Neural progenitor cell (in vitro differentiated cells): ENCODE measurements at regions not wholly inside any gene's neighbourhood (a gene's known extent, or its start where the extent isn't known, plus 50 kb on each side); places are given as distances from the start of the nearest gene placed in this dataset.
A peak's percentile ranks its signal among the peaks of the same experiment; 100 is the strongest.

Experiments used
- DNase-seq: peaks from one replicate; pipeline ENCODE4 v3.0.0-alpha.2; 2016; ENCODE audit warnings: low spot score
- H2AFZ ChIP-seq: fragments of 200-600 bp; sonication (generic); replicated peaks from 2 replicates; pipeline ENCODE4 v1.6.1; 2016; ENCODE audit warnings: antibody characterized with exemption
- H3F3A ChIP-seq: fragments of 200-600 bp; sonication (generic); 2 replicates; pipeline ENCODE4 v1.6.1; 2016; ENCODE audit warnings: antibody characterized with exemption, low read depth
- H3K27ac ChIP-seq: fragments of 200-600 bp; sonication (generic); 2 replicates; pipeline ENCODE4 v1.5.1; 2016; ENCODE audit warnings: mild to moderate bottlenecking
- H3K27me3 ChIP-seq: fragments of 200-600 bp; sonication (generic); 2 replicates; pipeline ENCODE4 v1.6.1; 2016; ENCODE audit warnings: mild to moderate bottlenecking, moderate library complexity
- H3K36me3 ChIP-seq: fragments of 200-600 bp; sonication (generic); 2 replicates; pipeline ENCODE4 v1.5.1; 2016
- H3K4me1 ChIP-seq: fragments of 200-600 bp; sonication (generic); 2 replicates; pipeline ENCODE4 v1.6.1; 2016; ENCODE audit warnings: mixed run types
- H3K4me2 ChIP-seq: fragments of 200-600 bp; sonication (generic); 2 replicates; pipeline ENCODE4 v1.6.1; 2016
- H3K4me3 ChIP-seq: fragments of 200-600 bp; sonication (generic); 2 replicates; pipeline ENCODE4 v1.5.1; 2016
- H3K79me2 ChIP-seq: fragments of 200-600 bp; sonication (generic); 2 replicates; pipeline ENCODE4 v1.6.1; 2016; ENCODE audit warnings: low read depth
- H3K9ac ChIP-seq: fragments of 200-600 bp; sonication (generic); 2 replicates; pipeline ENCODE4 v1.6.1; 2016
- H3K9me3 ChIP-seq: fragments of 200-600 bp; sonication (generic); 2 replicates; pipeline ENCODE4 v1.5.1; 2016; ENCODE audit warnings: low read depth
- H4K20me1 ChIP-seq: fragments of 200-600 bp; sonication (generic); 2 replicates; pipeline ENCODE4 v1.6.1; 2016; ENCODE audit warnings: low read depth
- H3K27ac Mint-ChIP-seq: 3 replicates; pipeline ENCODE4 v1.8.0; 2021; ENCODE audit warnings: mixed read lengths
- H3K27me3 Mint-ChIP-seq: 2 replicates; pipeline ENCODE4 v1.8.0; 2022; ENCODE audit warnings: low read depth, mild to moderate bottlenecking, inconsistent platforms, moderate library complexity, mixed read lengths; ENCODE audit not compliant: insufficient read depth
- H3K36me3 Mint-ChIP-seq: 3 replicates; pipeline ENCODE4 v1.8.0; 2021; ENCODE audit warnings: mixed read lengths
- H3K4me1 Mint-ChIP-seq: 3 replicates; pipeline ENCODE4 v1.8.0; 2021; ENCODE audit warnings: mixed read lengths
- H3K4me3 Mint-ChIP-seq: 3 replicates; pipeline ENCODE4 v1.8.0; 2021; ENCODE audit warnings: mild to moderate bottlenecking, moderate library complexity, mixed read lengths
- H3K9me3 Mint-ChIP-seq: 3 replicates; pipeline ENCODE4 v1.8.0; 2020; ENCODE audit warnings: mixed read lengths
- EZH2 ChIP-seq: fragments of 200-600 bp; sonication (generic); IDR thresholded peaks from 2 replicates; pipeline ENCODE4 v1.6.1; 2017; ENCODE audit warnings: antibody characterized with exemption, mild to moderate bottlenecking, moderate library complexity
- EZH2phosphoT487 ChIP-seq: fragments of 200-600 bp; sonication (generic); IDR thresholded peaks from 2 replicates; pipeline ENCODE4 v1.6.1; 2017; ENCODE audit warnings: antibody characterized with exemption
- TF ChIP-seq, protein P1 (sequence below): fragments of 200-600 bp; sonication (generic); IDR thresholded peaks from 2 replicates; pipeline ENCODE4 v1.5.1; 2017; ENCODE audit warnings: antibody characterized with exemption, mild to moderate bottlenecking

DNA sequence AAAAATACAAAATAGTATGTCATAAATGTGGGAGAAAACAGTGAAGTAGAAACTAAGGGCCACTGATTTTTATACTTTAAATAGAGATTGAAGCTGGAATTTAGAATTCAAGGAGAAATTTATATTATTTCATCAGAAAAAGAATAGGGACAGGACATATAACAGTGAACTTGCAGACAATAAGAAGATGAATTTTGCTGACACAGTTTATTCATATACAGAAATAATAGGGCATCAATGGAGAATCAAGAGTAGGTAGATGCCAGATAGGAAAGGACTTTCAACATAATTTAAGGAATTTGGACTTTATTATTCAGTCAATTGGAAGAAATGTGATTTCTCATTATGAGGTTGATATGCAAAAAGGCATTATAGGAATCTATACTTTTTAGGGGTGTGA is 118.9 kb upstream of the HNMT start:
- H3K4me1 ChIP-seq: no peaks in the 10 kb centered on the region
- no peaks in the 10 kb centered on the region for H4K20me1 ChIP-seq
- H3K4me2 ChIP-seq: no peak overlapping the region
- no peak overlapping the region for H3K4me3 ChIP-seq
- no peak overlapping the region for H3K27ac Mint-ChIP-seq
- no peak overlapping the region for H3K27ac ChIP-seq
- H3F3A ChIP-seq: no peaks in the 10 kb centered on the region
- H3K9ac ChIP-seq: no peak overlapping the region
- H3K36me3 Mint-ChIP-seq: no peaks in the 10 kb centered on the region
- H3K9me3 ChIP-seq: no peaks in the 10 kb centered on the region
- H3K79me2 ChIP-seq: no peaks in the 10 kb centered on the region
- H3K4me1 Mint-ChIP-seq: no peaks in the 10 kb centered on the region
- DNase-seq: no peak
- TF ChIP-seq EZH2phosphoT487: no peak
- TF ChIP-seq, protein P1, sequence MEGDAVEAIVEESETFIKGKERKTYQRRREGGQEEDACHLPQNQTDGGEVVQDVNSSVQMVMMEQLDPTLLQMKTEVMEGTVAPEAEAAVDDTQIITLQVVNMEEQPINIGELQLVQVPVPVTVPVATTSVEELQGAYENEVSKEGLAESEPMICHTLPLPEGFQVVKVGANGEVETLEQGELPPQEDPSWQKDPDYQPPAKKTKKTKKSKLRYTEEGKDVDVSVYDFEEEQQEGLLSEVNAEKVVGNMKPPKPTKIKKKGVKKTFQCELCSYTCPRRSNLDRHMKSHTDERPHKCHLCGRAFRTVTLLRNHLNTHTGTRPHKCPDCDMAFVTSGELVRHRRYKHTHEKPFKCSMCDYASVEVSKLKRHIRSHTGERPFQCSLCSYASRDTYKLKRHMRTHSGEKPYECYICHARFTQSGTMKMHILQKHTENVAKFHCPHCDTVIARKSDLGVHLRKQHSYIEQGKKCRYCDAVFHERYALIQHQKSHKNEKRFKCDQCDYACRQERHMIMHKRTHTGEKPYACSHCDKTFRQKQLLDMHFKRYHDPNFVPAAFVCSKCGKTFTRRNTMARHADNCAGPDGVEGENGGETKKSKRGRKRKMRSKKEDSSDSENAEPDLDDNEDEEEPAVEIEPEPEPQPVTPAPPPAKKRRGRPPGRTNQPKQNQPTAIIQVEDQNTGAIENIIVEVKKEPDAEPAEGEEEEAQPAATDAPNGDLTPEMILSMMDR: no peak
- no peak for TF ChIP-seq EZH2
- no peaks in the 10 kb centered on the region for H3K27me3 ChIP-seq
- H3K4me3 Mint-ChIP-seq: no peak overlapping the region
- peaks cover 7% of the 10 kb centered on the region for H3K9me3 Mint-ChIP-seq
- H3K27me3 Mint-ChIP-seq: no peaks in the 10 kb centered on the region
- H2AFZ ChIP-seq: no peak overlapping the region
- no peaks in the 10 kb centered on the region for H3K36me3 ChIP-seq

DNA sequence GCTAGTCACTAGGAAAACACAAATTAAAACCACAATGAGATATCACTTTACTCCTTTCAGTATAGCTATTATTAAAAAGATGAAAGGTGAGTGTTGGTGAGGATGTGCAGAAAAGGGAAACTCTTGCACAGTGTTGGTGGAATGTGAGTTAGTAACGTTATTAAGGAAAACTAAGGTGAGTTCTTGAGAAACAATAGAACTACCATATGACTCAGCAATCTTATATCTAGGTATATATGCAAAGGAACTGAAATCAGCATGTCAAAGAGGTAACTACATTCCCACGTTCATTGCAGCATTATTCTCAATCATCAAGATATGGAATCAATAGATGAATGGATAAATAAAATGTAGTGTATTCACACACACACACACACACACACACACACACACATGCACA is 117.3 kb upstream of the HNMT start:
- Histone ChIP-seq H3K27me3 (no peaks in the 10 kb centered on the region), H3K9ac (no peak overlapping the region), H3K4me3 (no peak overlapping the region), H3K4me2 (no peak overlapping the region), H4K20me1 (no peaks in the 10 kb centered on the region), H3K27ac (no peak overlapping the region), H3K79me2 (no peaks in the 10 kb centered on the region), H2AFZ (no peak overlapping the region), H3K4me1 (no peaks in the 10 kb centered on the region), H3K36me3 (no peaks in the 10 kb centered on the region), H3K9me3 (no peaks in the 10 kb centered on the region), H3F3A (no peaks in the 10 kb centered on the region)
- peaks cover 7% of the 10 kb centered on the region for H3K9me3 Mint-ChIP-seq
- no peaks in the 10 kb centered on the region for H3K36me3 Mint-ChIP-seq
- H3K27me3 Mint-ChIP-seq: no peaks in the 10 kb centered on the region
- no peaks in the 10 kb centered on the region for H3K4me1 Mint-ChIP-seq
- no peak overlapping the region for H3K27ac Mint-ChIP-seq
- H3K4me3 Mint-ChIP-seq: no peak overlapping the region
- TF ChIP-seq EZH2phosphoT487 (no peak), EZH2 (no peak)
- TF ChIP-seq, protein P1: no peak
- DNase-seq: no peak

DNA sequence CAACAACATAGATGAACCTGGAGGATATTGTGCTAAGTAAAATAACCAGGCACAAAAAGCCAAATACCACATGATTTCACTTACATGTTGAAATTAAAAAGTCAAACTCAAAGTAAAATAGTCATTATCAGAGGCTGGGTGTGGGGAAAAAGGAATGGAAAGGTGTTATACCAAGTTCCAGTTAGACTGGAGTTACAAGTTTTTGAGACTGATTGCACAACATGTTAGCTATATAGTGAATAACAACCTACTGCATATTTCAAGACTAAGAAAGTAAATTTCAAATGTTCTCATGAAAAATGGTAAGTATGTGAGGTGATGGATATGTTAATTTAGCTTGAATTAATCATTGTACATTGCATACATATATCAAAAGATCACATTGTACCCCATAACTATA is 116.8 kb upstream of the HNMT start:
- Histone ChIP-seq H3K27me3 (no peaks in the 10 kb centered on the region), H3K4me1 (no peaks in the 10 kb centered on the region), H3F3A (no peaks in the 10 kb centered on the region), H2AFZ (no peak overlapping the region), H4K20me1 (no peaks in the 10 kb centered on the region), H3K79me2 (no peaks in the 10 kb centered on the region), H3K9ac (no peak overlapping the region), H3K9me3 (no peaks in the 10 kb centered on the region), H3K27ac (no peak overlapping the region), H3K4me3 (no peak overlapping the region), H3K4me2 (no peak overlapping the region), H3K36me3 (no peaks in the 10 kb centered on the region)
- Mint-ChIP-seq H3K36me3 (no peaks in the 10 kb centered on the region), H3K4me1 (no peaks in the 10 kb centered on the region), H3K27ac (no peak overlapping the region), H3K9me3 (peaks cover 7% of the 10 kb centered on the region), H3K4me3 (no peak overlapping the region), H3K27me3 (no peaks in the 10 kb centered on the region)
- DNase-seq: no peak
- no peak for TF ChIP-seq EZH2phosphoT487
- no peak for TF ChIP-seq EZH2

DNA sequence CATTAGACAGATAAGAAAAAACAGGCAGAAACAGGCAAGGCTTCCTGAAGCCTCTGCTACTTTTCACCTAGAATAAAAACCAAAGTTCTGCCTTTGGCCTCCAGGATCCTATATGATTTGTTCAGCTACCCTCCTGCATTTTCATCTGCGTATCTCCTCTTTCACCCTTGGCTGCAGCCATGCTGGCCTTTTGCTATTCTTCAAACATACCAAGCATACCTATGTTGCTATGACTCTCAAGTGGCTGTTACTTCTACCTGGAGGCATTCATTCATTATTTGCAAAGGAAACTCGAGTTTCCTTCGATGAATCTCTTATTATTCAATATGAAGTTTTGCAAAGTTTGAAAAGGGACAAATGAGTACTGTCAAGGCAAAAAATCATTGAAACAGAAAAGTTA is 106.4 kb upstream of the HNMT start:
- no peak overlapping the region for H2AFZ ChIP-seq
- peak; percentile 7 for DNase-seq
- no peaks in the 10 kb centered on the region for H3K9me3 ChIP-seq
- H4K20me1 ChIP-seq: no peaks in the 10 kb centered on the region
- TF ChIP-seq EZH2: no peak
- no peak for TF ChIP-seq EZH2phosphoT487
- TF ChIP-seq, protein P1: no peak
- peaks cover 7% of the 10 kb centered on the region for H3K4me1 ChIP-seq
- no peak overlapping the region for H3K4me3 ChIP-seq
- no peak overlapping the region for H3K9ac ChIP-seq
- no peak overlapping the region for H3K27ac Mint-ChIP-seq
- H3K9me3 Mint-ChIP-seq: no peaks in the 10 kb centered on the region
- no peak overlapping the region for H3K27ac ChIP-seq
- H3K36me3 Mint-ChIP-seq: no peaks in the 10 kb centered on the region
- H3K4me3 Mint-ChIP-seq: no peak overlapping the region
- no peaks in the 10 kb centered on the region for H3K36me3 ChIP-seq
- H3K4me1 Mint-ChIP-seq: peaks cover 9% of the 10 kb centered on the region
- H3K27me3 Mint-ChIP-seq: no peaks in the 10 kb centered on the region
- H3K79me2 ChIP-seq: no peaks in the 10 kb centered on the region
- no peak overlapping the region for H3K4me2 ChIP-seq
- H3F3A ChIP-seq: peaks cover 6% of the 10 kb centered on the region
- no peaks in the 10 kb centered on the region for H3K27me3 ChIP-seq
